ENCODE measurements at regions not wholly inside any gene's neighbourhood (a gene's known extent, or its start where the extent isn't known, plus 50 kb on each side); places are given as distances from the start of the nearest gene placed in this dataset.

DNA sequence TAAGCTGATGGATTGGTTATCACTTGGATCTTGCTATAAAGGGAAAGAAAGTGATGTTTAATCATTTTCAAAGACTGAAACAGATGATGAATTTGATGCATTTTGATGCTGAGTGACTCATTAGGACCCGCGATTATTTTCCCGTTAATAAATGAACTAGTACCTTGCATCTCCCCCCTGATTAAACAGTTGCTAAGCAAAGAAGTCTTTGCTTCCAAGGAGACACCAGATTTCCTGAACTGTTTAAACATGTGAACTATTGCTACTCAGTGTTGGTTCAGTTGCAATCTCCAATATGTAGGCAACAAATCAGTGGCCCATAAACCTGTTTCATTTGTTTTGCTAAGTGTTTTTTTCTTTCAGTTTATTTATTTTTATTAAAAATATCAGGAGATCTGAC, 375.2 kb downstream of the AACS start:
- DNase-seq = no peak

GRCh38 chr12:125443341-125443740, 378.1 kb downstream of the AACS start:
- no peak for DNase-seq

- no peak for DNase-seq
Observed at GRCh38 chr12:125451408-125451807, 386.2 kb downstream of the AACS start.

GRCh38 chr12:125453751-125454150, 388.5 kb downstream of the AACS start:
- DNase-seq = no peak

DNA sequence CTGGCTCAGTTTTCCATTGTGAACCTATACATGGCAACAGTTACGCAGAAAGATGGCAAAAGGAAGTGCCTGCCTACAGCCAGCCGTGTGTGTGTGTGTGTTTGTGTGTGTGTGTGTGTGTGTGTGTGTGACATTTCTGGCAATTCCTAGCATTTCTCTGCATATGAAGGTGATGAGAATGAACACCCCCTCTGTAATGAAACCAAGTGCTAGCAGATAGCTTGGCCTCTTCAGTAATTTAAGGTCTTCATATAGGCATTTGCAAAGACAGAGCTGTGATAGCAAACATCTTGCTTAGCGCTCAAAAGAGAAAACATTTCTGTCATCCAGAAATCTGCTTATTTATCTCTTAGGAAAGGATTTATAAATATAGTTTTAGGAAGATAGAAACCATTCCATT, 389.1 kb downstream of the AACS start:
- DNase-seq = no peak

- DNase-seq = no peak
Observed at GRCh38 chr12:125454786-125455480, 389.7 kb downstream of the AACS start.

- DNase-seq = no peak
Observed at GRCh38 chr12:125455556-125455955, 390.3 kb downstream of the AACS start.

DNA sequence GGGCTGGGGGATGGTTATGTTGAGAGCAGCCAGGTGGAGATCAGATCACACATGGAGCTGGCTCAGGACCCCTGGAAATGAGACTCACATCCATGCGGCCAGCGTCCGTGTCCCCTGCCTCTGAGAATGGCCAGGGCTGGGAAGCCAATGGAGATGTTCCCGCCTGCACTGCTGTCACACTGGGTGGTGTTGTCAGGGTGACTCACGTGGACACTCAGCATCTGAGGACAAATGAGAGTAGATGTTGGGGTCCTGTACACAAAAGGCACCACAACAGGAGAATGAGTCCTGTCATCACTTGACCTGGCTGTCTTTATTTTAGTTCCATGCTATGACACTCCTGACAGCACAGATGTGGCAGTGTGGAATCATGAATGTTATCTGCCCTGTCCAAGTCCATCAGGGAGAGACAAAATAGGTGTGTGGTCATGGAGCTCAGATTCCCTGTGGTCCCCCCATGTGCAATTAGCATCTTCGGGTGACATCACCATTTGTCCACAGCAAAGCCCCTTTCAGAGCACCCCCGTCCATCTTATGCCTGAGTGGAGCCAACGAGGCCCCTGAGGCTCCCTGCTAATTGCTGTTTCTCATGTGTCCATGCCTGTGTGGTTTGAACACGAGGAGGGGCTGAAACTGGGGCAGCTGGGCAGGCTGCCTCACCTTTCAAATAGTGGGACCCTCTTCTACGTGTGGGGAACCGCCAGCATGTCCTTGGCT, 393.5 kb downstream of the AACS start:
- DNase-seq = no peak

DNA sequence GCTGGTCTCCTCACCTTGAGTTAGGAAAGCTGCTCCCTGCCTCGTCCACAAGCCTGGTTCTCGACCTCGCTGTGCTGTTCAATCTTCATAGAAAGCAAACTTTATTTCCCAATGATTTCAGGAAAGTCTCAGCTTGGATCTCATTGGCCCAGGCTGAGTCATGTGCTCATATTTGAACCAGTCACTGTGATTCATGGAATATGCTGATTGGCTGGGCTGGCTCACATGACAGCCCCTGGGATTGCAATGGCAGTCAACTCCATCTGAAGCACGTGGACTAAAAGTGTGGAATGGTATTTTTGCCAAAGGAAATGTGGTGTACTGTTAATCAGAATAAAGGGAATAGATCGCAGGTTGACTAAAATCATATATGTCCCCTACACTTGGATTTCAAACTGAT, 396.6 kb downstream of the AACS start:
- no peak for DNase-seq

- no peak for DNase-seq
Observed at GRCh38 chr12:125463386-125463785, 398.2 kb downstream of the AACS start.

DNA sequence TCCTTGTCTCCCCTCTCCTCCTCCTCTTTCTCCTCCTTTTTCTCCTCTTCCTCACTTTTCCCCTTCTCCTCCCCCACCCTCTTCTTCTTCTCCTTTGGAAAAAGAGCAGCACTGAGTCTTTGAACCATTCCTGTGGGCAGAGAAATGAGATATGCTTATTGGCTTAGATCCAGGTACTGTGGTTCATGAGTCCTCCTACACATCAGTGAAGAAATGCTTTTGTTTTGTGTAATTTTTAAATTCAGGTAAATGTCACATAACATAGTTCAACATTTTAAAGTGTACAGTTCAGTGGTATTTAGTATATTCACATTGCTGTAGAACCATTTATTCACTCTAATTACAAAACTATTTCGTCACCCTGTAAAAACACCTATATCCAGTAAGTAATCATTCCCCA, 402.1 kb downstream of the AACS start:
- no peak for DNase-seq

DNA sequence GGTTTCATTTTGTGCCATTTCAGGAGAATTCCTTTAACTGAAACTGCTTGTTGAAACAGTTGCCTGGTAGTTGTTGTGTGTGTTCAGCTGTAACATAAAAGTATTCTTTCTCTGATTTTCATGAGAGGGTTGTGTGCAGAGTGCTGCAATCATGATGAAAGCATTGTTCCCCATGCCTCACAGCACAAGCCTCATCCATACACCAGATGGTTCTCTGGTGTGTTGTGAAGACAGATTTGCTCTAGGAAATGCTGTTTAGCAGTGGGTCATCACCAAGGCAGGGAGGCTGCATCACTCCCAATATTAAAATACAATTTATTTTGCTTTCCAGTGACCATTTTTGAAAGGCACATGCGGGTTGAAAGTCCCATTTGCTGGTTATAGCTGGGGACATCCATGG, 404.4 kb downstream of the AACS start:
- DNase-seq = no peak

DNA sequence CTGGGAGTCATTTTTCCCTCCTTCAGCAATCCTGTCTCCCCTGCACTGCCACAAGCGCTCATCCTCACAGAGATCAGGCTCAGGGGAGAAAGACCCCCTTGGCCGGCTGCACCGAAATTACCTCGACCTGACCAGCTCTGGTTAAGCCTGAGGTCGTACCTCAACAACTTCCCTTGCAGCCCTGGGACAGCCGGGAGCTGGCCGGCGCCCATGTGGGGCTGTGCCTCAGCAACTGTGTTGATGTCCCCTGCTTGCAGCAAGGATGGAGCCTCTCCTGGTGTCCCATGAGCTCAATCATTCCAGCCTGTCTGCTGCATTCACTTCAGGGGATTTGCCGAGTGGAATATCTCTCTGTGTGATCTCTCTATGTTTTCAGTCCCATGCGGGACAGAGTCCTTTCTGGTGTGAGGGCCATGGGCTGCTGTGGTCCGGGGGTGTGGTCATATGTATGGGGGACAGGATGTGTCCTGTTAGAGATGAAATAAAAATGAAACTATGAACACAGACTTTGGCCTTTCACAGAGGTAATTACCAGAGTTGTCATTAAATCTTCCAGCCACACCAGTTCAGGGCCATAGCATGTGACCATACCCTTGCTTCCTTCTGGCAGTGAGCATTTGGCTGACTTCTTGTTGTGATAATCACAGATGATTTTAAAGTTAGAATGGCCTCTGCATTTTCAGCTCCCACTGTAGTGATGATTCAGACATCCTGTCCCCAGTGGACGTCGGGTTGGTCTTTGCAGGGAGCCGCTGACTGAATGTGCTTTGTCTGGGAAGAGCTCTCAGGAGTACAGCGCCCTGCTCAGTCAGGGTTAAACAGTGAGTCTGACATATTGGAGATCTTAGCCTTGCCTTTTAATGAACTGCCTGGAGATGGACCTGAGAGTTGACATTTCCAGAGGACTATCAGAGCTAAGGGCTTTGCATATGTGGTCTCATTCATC, 405.9 kb downstream of the AACS start:
- no peak for DNase-seq

- DNase-seq = no peak
Observed at GRCh38 chr12:125473501-125473900, 408.3 kb downstream of the AACS start.

GRCh38 chr12:125487336-125487735, 422.1 kb downstream of the AACS start:
- DNase-seq = no peak

GRCh38 chr12:125491553-125491952, 426.3 kb downstream of the AACS start:
- DNase-seq = no peak

- no peak for DNase-seq
Observed at GRCh38 chr12:125492354-125493270, 427.4 kb downstream of the AACS start.

GRCh38 chr12:125493704-125494308, 428.6 kb downstream of the AACS start:
- DNase-seq = no peak

GRCh38 chr12:125503128-125503527, 437.9 kb downstream of the AACS start:
- DNase-seq = no peak

DNA sequence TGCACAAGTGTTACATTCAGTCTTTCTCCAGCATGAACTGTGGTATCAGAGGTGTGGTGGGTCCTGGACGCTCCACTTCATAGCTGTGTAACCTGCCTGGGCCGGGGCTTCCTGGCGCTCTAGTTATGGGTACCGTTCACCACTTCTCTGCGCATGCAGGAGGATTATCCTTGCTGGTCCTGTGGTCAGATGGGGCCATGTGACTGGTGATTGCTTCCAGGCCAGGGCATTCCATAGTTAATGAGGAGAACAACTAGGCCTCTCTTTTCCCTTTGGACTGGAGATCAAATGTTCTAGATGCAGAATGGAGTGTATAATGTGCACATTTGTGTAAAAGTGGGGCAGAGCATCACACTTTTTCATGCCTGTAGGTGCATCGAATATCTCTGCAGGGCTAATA, 444.0 kb downstream of the AACS start:
- DNase-seq = no peak

DNA sequence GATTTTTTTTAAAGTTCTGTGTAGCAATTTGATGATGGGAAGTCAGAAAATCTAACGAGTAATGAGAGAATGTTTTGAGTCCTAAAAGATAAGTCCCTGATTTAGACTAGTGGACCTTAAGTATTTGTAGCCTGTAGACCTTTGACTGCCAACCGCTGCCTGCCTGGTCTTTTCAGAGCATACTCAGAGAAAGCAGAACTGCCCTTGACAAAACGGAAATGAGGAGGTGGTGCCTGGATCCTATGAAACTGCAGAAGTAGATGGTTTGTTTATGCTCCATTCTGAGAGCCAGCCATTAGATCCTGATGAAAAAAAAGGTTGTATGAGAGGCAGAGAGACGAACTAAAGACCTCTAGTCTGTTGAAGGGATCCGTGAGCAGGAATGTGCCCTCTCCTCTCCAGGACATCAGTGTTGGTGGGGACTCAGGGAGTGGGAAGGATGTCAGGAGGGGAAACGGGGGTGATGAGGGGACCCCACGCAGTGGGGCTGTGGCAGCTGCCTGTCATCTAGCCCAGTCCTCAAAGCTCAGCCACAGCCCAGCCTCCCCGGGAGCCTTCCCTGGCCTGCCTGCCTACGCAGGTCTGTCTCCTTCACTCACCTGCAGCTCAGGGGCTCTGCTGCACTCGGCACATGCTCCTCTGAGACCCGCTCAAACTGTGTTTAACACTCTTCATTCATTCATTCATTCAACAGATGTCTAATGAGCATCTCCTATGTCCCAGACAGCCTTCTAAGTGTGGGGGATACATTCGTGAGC, 447.5 kb downstream of the AACS start:
- DNase-seq = peak; percentile 6

Measured in GF-D8 (cell line).